Neutrophil (primary cell): ENCODE measurements at regions not wholly inside any gene's neighbourhood (a gene's known extent, or its start where the extent isn't known, plus 50 kb on each side); places are given as distances from the start of the nearest gene placed in this dataset.

Experiments
- H3K27ac ChIP-seq: fragments of 200-600 bp; sonication (generic); 2 replicates; pipeline ENCODE4 v1.5.1; 2016; ENCODE audit warnings: mild to moderate bottlenecking, moderate library complexity
- H3K27me3 ChIP-seq: fragments of 200-600 bp; sonication (generic); 2 replicates; pipeline ENCODE4 v1.6.0; 2016; ENCODE audit warnings: mild to moderate bottlenecking
- H3K36me3 ChIP-seq: fragments of 200-600 bp; sonication (generic); 2 replicates; pipeline ENCODE4 v1.5.1; 2017
- H3K4me1 ChIP-seq, 2 experiments: fragments of 200-600 bp in 1 of 2; sonication (generic) in 1 of 2; 1 replicate in 1 of 2; 2 replicates in 1 of 2; pipeline versions ENCODE4 v1.5.1 to v1.6.1; 2013 to 2016; ENCODE audit warnings: low read depth in 1 of 2, low read length in 1 of 2, mild to moderate bottlenecking in 1 of 2, moderate library complexity in 1 of 2; ENCODE audit not compliant: control insufficient read depth in 1 of 2, insufficient read depth in 1 of 2
- H3K4me3 ChIP-seq, 2 experiments: fragments of 200-600 bp in 1 of 2; sonication (generic) in 1 of 2; 1 replicate in 1 of 2; 2 replicates in 1 of 2; pipeline ENCODE4 v1.5.1; 2013 to 2016; ENCODE audit warnings: low read depth in 1 of 2, low read length in 1 of 2, mild to moderate bottlenecking in 1 of 2, moderate library complexity in 1 of 2
- H3K9me3 ChIP-seq: fragments of 200-600 bp; sonication (generic); 2 replicates; pipeline ENCODE4 v1.5.1; 2016
- TF ChIP-seq, protein P1 (sequence below): fragments of 200-600 bp; sonication (generic); IDR thresholded peaks from 2 replicates; pipeline ENCODE4 v1.5.1; 2016; ENCODE audit warnings: antibody characterized with exemption

DNA sequence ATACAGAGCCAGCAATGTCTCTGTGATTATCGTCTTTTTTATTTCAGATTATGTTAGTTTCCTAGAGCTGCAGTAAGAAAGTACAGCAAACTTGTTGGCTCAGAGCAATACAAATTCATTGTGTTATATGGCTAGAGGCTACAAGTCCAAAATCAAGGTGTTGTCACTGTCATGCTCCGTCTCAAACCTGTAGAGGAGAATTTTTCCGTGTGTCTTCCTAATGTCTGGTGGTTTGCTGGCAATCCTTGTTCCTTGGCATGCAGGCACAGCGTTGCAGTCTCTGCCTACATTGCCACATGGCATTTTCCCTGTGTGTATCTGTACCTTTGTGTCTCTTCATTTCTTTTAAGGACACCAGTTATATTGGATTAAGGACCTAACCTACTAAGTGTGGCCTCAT lies 244.4 kb downstream of the LRRIQ3 start:
- TF ChIP-seq, protein P1, sequence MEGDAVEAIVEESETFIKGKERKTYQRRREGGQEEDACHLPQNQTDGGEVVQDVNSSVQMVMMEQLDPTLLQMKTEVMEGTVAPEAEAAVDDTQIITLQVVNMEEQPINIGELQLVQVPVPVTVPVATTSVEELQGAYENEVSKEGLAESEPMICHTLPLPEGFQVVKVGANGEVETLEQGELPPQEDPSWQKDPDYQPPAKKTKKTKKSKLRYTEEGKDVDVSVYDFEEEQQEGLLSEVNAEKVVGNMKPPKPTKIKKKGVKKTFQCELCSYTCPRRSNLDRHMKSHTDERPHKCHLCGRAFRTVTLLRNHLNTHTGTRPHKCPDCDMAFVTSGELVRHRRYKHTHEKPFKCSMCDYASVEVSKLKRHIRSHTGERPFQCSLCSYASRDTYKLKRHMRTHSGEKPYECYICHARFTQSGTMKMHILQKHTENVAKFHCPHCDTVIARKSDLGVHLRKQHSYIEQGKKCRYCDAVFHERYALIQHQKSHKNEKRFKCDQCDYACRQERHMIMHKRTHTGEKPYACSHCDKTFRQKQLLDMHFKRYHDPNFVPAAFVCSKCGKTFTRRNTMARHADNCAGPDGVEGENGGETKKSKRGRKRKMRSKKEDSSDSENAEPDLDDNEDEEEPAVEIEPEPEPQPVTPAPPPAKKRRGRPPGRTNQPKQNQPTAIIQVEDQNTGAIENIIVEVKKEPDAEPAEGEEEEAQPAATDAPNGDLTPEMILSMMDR, result no peak
- H3K9me3 ChIP-seq, result no peaks in the 10 kb centered on the region

DNA sequence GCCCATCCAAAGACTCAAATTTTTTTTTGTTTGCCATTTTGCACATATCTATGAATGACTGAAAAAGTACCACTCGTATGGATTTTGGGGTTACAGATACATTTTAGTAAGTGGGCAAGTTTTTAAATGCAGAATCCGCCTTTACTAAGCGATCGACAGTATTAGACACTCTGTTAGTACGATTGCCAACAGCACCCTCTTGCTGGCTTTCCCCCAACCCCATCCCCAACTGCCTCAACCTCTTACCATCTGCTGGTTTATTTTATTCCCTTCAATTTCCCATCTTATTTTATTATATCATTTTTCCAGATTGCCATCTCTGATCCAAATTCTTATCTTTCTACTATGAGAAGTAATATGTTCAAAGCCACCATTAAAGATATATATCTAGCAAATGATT lies 244.8 kb downstream of the LRRIQ3 start:
- TF ChIP-seq, protein P1, result no peak
- H3K36me3 ChIP-seq, result no peaks in the 10 kb centered on the region
- H3K27ac ChIP-seq, result no peak overlapping the region
- no peaks in the 10 kb centered on the region for H3K4me1 ChIP-seq
- no peaks in the 10 kb centered on the region for H3K9me3 ChIP-seq
- no peak overlapping the region for H3K4me3 ChIP-seq
- H3K27me3 ChIP-seq, result no peaks in the 10 kb centered on the region

More for the DNA sequence above, 244.4 kb downstream of the LRRIQ3 start:
- no peaks in the 10 kb centered on the region for H3K27me3 ChIP-seq
- H3K27ac ChIP-seq, result no peak overlapping the region
- no peaks in the 10 kb centered on the region for H3K4me1 ChIP-seq
- no peaks in the 10 kb centered on the region for H3K36me3 ChIP-seq
- H3K4me3 ChIP-seq, result no peak overlapping the region

DNA sequence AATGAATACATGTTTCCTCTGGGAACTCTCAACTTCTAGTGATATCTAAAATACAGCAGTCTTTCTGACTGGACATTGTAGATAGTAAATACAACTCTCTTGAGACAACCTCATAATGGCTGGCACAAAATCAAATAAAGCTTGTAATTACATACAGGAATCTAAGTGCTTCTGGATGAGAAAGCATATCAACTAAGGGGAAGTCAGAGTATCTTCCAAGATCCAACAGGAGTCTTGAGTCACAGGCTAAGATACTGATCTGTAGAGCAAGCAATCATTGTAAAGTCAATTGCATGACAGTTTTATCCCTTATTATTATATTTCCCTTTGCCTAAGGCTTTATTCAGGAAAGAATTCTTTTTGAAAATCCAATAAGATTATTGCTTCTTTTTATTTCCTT lies 249.9 kb downstream of the LRRIQ3 start:
- no peak overlapping the region for H3K27ac ChIP-seq
- H3K9me3 ChIP-seq, result no peaks in the 10 kb centered on the region
- TF ChIP-seq, protein P1, result no peak
- no peaks in the 10 kb centered on the region for H3K27me3 ChIP-seq
- no peak overlapping the region for H3K4me3 ChIP-seq
- H3K4me1 ChIP-seq, result no peaks in the 10 kb centered on the region
- H3K36me3 ChIP-seq, result no peaks in the 10 kb centered on the region

DNA sequence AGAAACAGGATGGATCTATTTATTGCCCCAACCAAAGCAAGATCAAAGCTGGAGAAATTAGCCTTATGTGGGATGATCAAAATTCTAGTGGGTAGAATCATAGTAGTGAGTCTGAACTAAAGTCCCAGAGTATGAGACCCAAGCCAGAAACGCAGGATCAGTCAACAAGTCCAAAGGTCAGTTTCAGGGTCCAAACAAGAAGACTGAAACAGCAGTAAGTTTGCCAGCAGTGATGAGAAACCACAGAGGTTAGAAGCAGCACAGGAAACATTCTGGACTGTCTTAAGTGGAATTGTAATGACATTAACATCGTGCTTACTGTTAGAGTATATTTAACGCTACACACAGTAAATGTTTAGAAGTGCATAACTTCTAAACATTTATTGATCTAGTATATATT lies 251.0 kb downstream of the LRRIQ3 start:
- H3K27ac ChIP-seq, result no peak overlapping the region
- no peak overlapping the region for H3K4me3 ChIP-seq
- H3K4me1 ChIP-seq, result no peaks in the 10 kb centered on the region
- H3K36me3 ChIP-seq, result no peaks in the 10 kb centered on the region
- TF ChIP-seq, protein P1, result no peak
- no peaks in the 10 kb centered on the region for H3K27me3 ChIP-seq
- H3K9me3 ChIP-seq, result no peaks in the 10 kb centered on the region

DNA sequence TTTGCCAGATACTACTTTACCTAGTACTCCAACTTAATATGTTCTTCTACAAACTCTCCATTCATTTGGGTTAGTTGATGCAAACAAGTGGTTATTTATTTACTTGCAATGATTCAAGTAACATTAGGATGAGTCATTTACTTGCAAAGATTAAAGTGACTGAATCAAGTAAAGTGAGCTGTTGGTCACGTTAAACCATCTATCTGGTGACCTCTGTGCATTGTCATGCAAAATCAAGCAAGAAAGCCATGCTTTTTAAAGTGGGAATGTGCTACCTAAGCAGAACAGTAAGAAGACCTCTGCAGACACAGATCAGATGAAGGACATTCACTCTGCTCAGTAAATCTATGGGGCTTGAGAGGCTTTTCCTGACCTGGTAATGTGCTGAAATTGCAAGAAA lies 254.7 kb downstream of the LRRIQ3 start:
- Histone ChIP-seq H3K36me3 (no peaks in the 10 kb centered on the region), H3K27me3 (no peaks in the 10 kb centered on the region), H3K4me1 (no peaks in the 10 kb centered on the region), H3K9me3 (no peaks in the 10 kb centered on the region), H3K27ac (no peak overlapping the region), H3K4me3 (no peak overlapping the region)
- TF ChIP-seq, protein P1, result no peak

DNA sequence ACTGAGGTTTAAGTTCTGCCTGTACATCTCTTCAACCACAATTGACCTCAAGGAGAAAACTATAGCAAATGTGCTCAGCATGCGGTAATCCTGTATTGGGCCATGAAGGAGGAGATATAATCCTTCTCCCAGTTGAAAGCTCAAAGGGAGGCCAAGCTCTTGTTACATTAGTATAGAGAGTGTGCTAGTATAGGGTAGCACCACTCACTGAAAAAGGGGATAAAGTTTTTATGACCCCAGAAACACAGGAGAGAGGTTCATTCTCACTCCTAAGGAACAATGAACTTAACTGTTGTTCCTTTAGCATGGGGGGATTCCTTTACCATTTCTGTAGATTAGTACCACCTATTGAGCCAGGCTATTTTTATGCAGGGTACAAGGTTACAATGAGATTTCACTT lies 267.7 kb downstream of the LRRIQ3 start:
- Histone ChIP-seq H3K9me3 (no peaks in the 10 kb centered on the region), H3K4me3 (no peak overlapping the region), H3K36me3 (no peaks in the 10 kb centered on the region), H3K4me1 (no peaks in the 10 kb centered on the region), H3K27me3 (no peaks in the 10 kb centered on the region), H3K27ac (no peak overlapping the region)
- TF ChIP-seq, protein P1, result no peak
